ENCODE measurements at regions not wholly inside any gene's neighbourhood (a gene's known extent, or its start where the extent isn't known, plus 50 kb on each side); places are given as distances from the start of the nearest gene placed in this dataset.

- DNase-seq (ENCODE audit: low read depth): no peak
- no peak overlapping the region for H3K4me3 ChIP-seq (ENCODE audit: low read depth, low read length)
- TF ChIP-seq, protein P1, sequence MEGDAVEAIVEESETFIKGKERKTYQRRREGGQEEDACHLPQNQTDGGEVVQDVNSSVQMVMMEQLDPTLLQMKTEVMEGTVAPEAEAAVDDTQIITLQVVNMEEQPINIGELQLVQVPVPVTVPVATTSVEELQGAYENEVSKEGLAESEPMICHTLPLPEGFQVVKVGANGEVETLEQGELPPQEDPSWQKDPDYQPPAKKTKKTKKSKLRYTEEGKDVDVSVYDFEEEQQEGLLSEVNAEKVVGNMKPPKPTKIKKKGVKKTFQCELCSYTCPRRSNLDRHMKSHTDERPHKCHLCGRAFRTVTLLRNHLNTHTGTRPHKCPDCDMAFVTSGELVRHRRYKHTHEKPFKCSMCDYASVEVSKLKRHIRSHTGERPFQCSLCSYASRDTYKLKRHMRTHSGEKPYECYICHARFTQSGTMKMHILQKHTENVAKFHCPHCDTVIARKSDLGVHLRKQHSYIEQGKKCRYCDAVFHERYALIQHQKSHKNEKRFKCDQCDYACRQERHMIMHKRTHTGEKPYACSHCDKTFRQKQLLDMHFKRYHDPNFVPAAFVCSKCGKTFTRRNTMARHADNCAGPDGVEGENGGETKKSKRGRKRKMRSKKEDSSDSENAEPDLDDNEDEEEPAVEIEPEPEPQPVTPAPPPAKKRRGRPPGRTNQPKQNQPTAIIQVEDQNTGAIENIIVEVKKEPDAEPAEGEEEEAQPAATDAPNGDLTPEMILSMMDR (IDR thresholded peaks at IDR 0.05; ENCODE audit: control insufficient read depth, extremely low read depth, insufficient read depth): no peak
Measured at GRCh38 chr12:31853977-31854376, 105.2 kb upstream of the RESF1 start.

- H3K4me3 ChIP-seq (ENCODE audit: low read depth, low read length): no peak overlapping the region
- no peak for DNase-seq (ENCODE audit: low read depth)
- TF ChIP-seq, protein P1 (IDR thresholded peaks at IDR 0.05; ENCODE audit: control insufficient read depth, extremely low read depth, insufficient read depth): no peak
Measured at GRCh38 chr12:31853520-31853919, 105.7 kb upstream of the RESF1 start.

GRCh38 chr12:31850268-31850667 is 108.9 kb upstream of the RESF1 start:
- TF ChIP-seq, protein P1 (IDR thresholded peaks at IDR 0.05; ENCODE audit: control insufficient read depth, extremely low read depth, insufficient read depth): no peak
- H3K4me3 ChIP-seq (ENCODE audit: low read depth, low read length): no peak overlapping the region
- DNase-seq (ENCODE audit: low read depth): no peak

DNA sequence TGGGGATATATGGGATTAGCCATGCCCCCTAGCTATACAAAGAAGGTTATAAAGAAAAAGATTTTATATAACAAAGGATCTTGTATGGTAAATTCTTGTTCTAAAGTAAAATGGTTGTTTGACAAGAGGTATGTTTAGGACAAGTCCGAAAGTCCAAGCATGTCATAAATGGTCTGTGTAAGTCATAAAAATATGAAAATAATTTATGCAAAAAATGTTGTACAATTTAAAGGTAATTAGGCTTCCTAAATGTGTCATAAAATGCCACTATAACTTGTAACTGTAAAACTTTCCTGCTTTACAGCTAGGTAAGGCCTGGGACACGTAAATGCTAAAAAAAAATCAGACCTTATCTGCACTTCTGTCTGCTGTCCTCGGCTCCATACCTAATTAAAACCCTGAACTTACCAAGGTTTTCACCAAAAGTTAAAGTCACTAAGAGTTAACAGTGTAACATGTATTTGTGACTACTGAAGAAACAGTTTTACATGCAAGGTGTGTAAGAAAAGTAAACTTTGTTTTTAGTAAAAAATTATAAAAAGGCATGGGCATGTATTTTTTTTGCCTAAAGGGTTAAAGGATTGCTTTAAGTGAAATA is 110.0 kb upstream of the RESF1 start:
- DNase-seq (ENCODE audit: low read depth): no peak
- TF ChIP-seq, protein P1 (IDR thresholded peaks at IDR 0.05; ENCODE audit: control insufficient read depth, extremely low read depth, insufficient read depth): no peak
- no peak overlapping the region for H3K4me3 ChIP-seq (ENCODE audit: low read depth, low read length)

- DNase-seq (ENCODE audit: low read depth): no peak
- TF ChIP-seq, protein P1 (IDR thresholded peaks at IDR 0.05; ENCODE audit: control insufficient read depth, extremely low read depth, insufficient read depth): no peak
- no peak overlapping the region for H3K4me3 ChIP-seq (ENCODE audit: low read depth, low read length)
Measured at GRCh38 chr12:31846405-31846804, 112.8 kb upstream of the RESF1 start.

GRCh38 chr12:31845613-31846322 is 113.4 kb upstream of the RESF1 start:
- DNase-seq (ENCODE audit: low read depth): no peak
- H3K4me3 ChIP-seq (ENCODE audit: low read depth, low read length): no peak overlapping the region
- TF ChIP-seq, protein P1 (IDR thresholded peaks at IDR 0.05; ENCODE audit: control insufficient read depth, extremely low read depth, insufficient read depth): no peak
